HG03064 (cell line): ENCODE measurements at regions not wholly inside any gene's neighbourhood (a gene's known extent, or its start where the extent isn't known, plus 50 kb on each side); places are given as distances from the start of the nearest gene placed in this dataset.

Source experiments
- ATAC-seq: cut with Tn5 transposase; IDR thresholded peaks from one replicate; pipeline ENCODE4 v1.9.1; 2021; ENCODE audit warnings: low read depth; ENCODE audit not compliant: unreplicated experiment

GRCh38 chr13:63607153-63607552 is 2191.5 kb upstream of the PCDH20 start:
- ATAC-seq: no peak

- no peak for ATAC-seq
Observed at GRCh38 chr13:63605962-63606361, 2190.3 kb upstream of the PCDH20 start.

- ATAC-seq: no peak
Observed at GRCh38 chr13:63605403-63605802, 2189.8 kb upstream of the PCDH20 start.

GRCh38 chr13:63595811-63596210 is 2180.2 kb upstream of the PCDH20 start:
- no peak for ATAC-seq

- ATAC-seq: no peak
Observed at GRCh38 chr13:63586467-63586866, 2170.8 kb upstream of the PCDH20 start.

GRCh38 chr13:63578796-63579195 is 2163.1 kb upstream of the PCDH20 start:
- ATAC-seq: no peak

GRCh38 chr13:63567031-63567430 is 2151.4 kb upstream of the PCDH20 start:
- ATAC-seq: no peak

GRCh38 chr13:63554157-63554556 is 2138.5 kb upstream of the PCDH20 start:
- no peak for ATAC-seq

GRCh38 chr13:63551731-63552130 is 2136.1 kb upstream of the PCDH20 start:
- no peak for ATAC-seq

GRCh38 chr13:63546524-63546923 is 2130.9 kb upstream of the PCDH20 start:
- no peak for ATAC-seq

GRCh38 chr13:63542770-63543169 is 2127.1 kb upstream of the PCDH20 start:
- ATAC-seq: no peak

GRCh38 chr13:63541336-63541735 is 2125.7 kb upstream of the PCDH20 start:
- no peak for ATAC-seq

- ATAC-seq: no peak
Observed at GRCh38 chr13:63540061-63540460, 2124.4 kb upstream of the PCDH20 start.

GRCh38 chr13:63517371-63517770 is 2101.7 kb upstream of the PCDH20 start:
- no peak for ATAC-seq

- ATAC-seq: no peak
Observed at GRCh38 chr13:63516124-63516523, 2100.5 kb upstream of the PCDH20 start.

GRCh38 chr13:63514886-63515285 is 2099.2 kb upstream of the PCDH20 start:
- ATAC-seq: no peak

- ATAC-seq: no peak
Observed at GRCh38 chr13:63512095-63512494, 2096.4 kb upstream of the PCDH20 start.

GRCh38 chr13:63501702-63502101 is 2086.1 kb upstream of the PCDH20 start:
- ATAC-seq: no peak

- no peak for ATAC-seq
Observed at GRCh38 chr13:63497601-63498000, 2082.0 kb upstream of the PCDH20 start.

- ATAC-seq: no peak
Observed at GRCh38 chr13:63492604-63493003, 2077.0 kb upstream of the PCDH20 start.

GRCh38 chr13:63490149-63490548 is 2074.5 kb upstream of the PCDH20 start:
- ATAC-seq: no peak

- no peak for ATAC-seq
Observed at GRCh38 chr13:63481334-63481733, 2065.7 kb upstream of the PCDH20 start.

- no peak for ATAC-seq
Observed at GRCh38 chr13:63472711-63473110, 2057.1 kb upstream of the PCDH20 start.
